Gastroesophageal sphincter (tissue), 4 donors: ENCODE measurements at regions not wholly inside any gene's neighbourhood (a gene's known extent, or its start where the extent isn't known, plus 50 kb on each side); places are given as distances from the start of the nearest gene placed in this dataset.
A peak's percentile ranks its signal among the peaks of the same experiment; 100 is the strongest.

Source experiments
- ATAC-seq: fragments of 150-250 bp; one replicate; pipeline ENCODE4 v1.9.1; 2016; ENCODE audit warnings: mild to moderate bottlenecking, moderate library complexity
- H3K27ac ChIP-seq, 4 donors: fragments of 200-600 bp; sonication (generic) in 3 of 4; 1 replicate in 3 of 4; 2 replicates in 1 of 4; pipeline ENCODE4 v1.5.1; 2016 to 2019
- H3K27me3 ChIP-seq: fragments of 200-600 bp; sonication (generic); one replicate; pipeline ENCODE4 v1.5.1; 2019
- H3K36me3 ChIP-seq, 2 donors: fragments of 200-600 bp; sonication (generic); one replicate each; pipeline ENCODE4 v1.5.1; 2019; ENCODE audit warnings: control low read depth in 1 of 2
- H3K4me1 ChIP-seq, 3 donors: fragments of 200-600 bp; sonication (generic); 1 replicate in 2 of 3; 2 replicates in 1 of 3; pipeline ENCODE4 v1.5.1; 2016 to 2019; ENCODE audit warnings: control low read depth in 2 of 3
- H3K4me3 ChIP-seq, 2 donors: fragments of 200-600 bp; sonication (generic); one replicate each; pipeline ENCODE4 v1.5.1; 2019; ENCODE audit warnings: mild to moderate bottlenecking in 1 of 2, moderate library complexity in 1 of 2
- H3K9me3 ChIP-seq, 3 donors: fragments of 200-600 bp; sonication (generic); one replicate each; pipeline ENCODE4 v1.5.1; 2017 to 2019; ENCODE audit warnings: control low read depth in 2 of 3
- EP300 ChIP-seq: sonication (generic); formaldehyde crosslinking; IDR thresholded peaks from one replicate; pipeline ENCODE4 v1.6.1; 2017; ENCODE audit warnings: antibody characterized with exemption, mild to moderate bottlenecking
- POLR2A ChIP-seq, 2 donors: fragments of 450-650 bp; IDR thresholded peaks; one replicate each; pipeline ENCODE4 v1.6.1; 2017; ENCODE audit warnings: antibody characterized with exemption in 2 of 2, mild to moderate bottlenecking in 2 of 2, moderate library complexity in 1 of 2
- POLR2AphosphoS5 ChIP-seq: sonication (generic); formaldehyde crosslinking; IDR thresholded peaks from one replicate; pipeline ENCODE4 v1.6.1; 2017; ENCODE audit warnings: antibody characterized with exemption
- WGBS, 2 donors: methylation state at CpG; one replicate each; pipeline ENCODE4 v1.1.5; 2018; ENCODE audit warnings: low coverage in 1 of 2; 5-methylcytosine and 5-hydroxymethylcytosine counted together
- TF ChIP-seq, protein P1 (sequence below), 4 experiments: fragments of 200-600 bp in 2 of 4; fragments of 450-650 bp in 2 of 4; sonication (generic) in 1 of 4; IDR thresholded peaks; one replicate each; pipeline ENCODE4 v1.5.1; 2017 to 2019; ENCODE audit warnings: antibody characterized with exemption in 4 of 4, mild to moderate bottlenecking in 2 of 4, moderate library complexity in 2 of 4

DNA sequence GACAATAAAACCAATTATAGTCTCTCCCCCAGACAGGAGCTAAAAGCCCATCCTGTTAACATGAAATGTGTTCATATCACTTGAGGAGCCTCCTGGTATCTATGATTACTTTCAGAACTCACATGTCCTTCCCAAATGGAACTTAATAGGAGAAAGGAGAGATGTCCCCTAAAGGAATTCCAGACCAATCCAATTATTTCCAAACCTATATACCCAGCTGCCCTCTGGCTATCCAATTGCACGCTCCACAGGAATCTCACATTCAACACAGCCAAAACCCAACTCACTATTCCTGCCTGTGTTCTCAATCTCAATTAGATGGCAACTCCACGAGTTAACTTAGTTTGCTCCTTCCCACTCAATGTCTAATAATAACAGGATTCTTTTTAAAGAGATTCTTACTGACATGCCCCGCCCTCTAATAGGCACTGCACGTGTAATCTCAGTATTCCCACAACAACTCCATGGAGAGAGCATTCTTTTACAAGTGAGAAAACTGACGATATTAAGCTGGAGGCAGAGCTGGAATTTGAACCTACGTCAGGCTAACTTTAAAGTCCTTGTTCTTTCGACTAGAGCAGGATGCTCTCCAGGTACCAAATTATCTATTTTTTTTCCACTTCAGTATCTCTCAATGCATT is 59.1 kb upstream of the SEC16B start:
- WGBS, 2 donors: 69 to 75% methylated on average over 6 to 7 of the region's 7 CpGs
- no peak overlapping the region for H3K4me3 ChIP-seq
- H3K4me1 ChIP-seq: no peaks in the 10 kb centered on the region
- H3K27ac ChIP-seq: no peak overlapping the region
- no peaks in the 10 kb centered on the region for H3K9me3 ChIP-seq
- no peaks in the 10 kb centered on the region for H3K27me3 ChIP-seq
- no peak for TF ChIP-seq EP300
- peaks cover 0 to 44% of the 10 kb centered on the region in 2 donors for H3K36me3 ChIP-seq
- no peak for ATAC-seq

DNA sequence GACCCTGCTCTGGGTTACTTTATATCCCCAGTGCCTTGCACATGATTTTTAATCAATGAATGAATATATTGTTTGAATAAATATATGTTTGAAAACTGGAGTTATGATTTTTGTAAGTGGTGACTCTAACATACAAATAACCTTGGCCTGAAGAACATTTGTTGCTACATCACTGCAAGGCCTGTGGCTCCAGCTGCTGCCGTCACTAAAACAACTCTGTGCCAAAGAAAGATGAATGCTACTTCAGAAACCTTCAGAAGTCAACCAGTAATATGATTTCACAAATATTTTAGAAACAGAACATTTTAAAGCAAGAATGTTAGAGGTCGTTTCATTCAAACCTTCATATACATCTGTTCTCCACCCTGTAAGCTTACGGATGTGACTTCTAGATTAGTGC is 60.6 kb upstream of the SEC16B start:
- ATAC-seq: no peak
- WGBS, 2 donors: 78 to 79% methylated on average over 3 of the region's 3 CpGs
- H3K4me1 ChIP-seq: no peaks in the 10 kb centered on the region

DNA sequence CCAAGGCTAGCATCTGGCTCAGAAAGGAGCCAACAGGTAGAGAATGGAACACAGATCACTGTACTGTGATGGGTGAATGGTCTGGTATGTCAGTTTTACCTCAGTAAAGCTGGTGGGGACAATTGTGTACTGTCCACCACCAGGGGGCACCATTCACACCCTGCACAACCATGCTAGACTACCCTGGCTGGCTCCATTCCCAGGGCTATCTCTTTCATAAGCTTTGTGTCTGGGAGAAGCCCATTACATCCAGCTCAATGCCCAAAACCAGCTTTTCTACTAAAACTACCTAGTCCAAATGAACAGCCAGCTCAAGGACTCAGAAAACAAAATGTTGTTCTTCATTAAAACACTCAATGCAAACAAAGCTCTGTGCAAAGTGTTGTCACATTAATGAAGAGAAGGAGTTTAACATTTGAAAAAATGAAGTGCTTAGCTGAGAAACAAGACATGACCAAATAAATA is 62.0 kb upstream of the RASAL2 start:
- Histone ChIP-seq H3K36me3 (peaks cover 0 to 25% of the 10 kb centered on the region in 2 donors), H3K27me3 (no peaks in the 10 kb centered on the region), H3K4me1 (peaks cover 0 to 4% (median 0%) of the 10 kb centered on the region in 3 donors), H3K9me3 (no peaks in the 10 kb centered on the region), H3K4me3 (no peak overlapping the region), H3K27ac (no peak overlapping the region)
- TF ChIP-seq, protein P1, sequence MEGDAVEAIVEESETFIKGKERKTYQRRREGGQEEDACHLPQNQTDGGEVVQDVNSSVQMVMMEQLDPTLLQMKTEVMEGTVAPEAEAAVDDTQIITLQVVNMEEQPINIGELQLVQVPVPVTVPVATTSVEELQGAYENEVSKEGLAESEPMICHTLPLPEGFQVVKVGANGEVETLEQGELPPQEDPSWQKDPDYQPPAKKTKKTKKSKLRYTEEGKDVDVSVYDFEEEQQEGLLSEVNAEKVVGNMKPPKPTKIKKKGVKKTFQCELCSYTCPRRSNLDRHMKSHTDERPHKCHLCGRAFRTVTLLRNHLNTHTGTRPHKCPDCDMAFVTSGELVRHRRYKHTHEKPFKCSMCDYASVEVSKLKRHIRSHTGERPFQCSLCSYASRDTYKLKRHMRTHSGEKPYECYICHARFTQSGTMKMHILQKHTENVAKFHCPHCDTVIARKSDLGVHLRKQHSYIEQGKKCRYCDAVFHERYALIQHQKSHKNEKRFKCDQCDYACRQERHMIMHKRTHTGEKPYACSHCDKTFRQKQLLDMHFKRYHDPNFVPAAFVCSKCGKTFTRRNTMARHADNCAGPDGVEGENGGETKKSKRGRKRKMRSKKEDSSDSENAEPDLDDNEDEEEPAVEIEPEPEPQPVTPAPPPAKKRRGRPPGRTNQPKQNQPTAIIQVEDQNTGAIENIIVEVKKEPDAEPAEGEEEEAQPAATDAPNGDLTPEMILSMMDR (IDR thresholded peaks at IDR 0.05): peak; percentile 71 to 85 (median 80)
- TF ChIP-seq EP300 (no peak), POLR2AphosphoS5 (peak; percentile 45)
- peak; percentile 89 for ATAC-seq

More for the DNA sequence above, 60.6 kb upstream of the SEC16B start:
- Histone ChIP-seq H3K36me3 (peaks cover 0 to 35% of the 10 kb centered on the region in 2 donors), H3K27me3 (no peaks in the 10 kb centered on the region), H3K27ac (no peak overlapping the region), H3K9me3 (no peaks in the 10 kb centered on the region), H3K4me3 (no peak overlapping the region)
- no peak for TF ChIP-seq EP300
- TF ChIP-seq POLR2A (IDR thresholded peaks at IDR 0.05): no peak
- TF ChIP-seq, protein P1 (IDR thresholded peaks at IDR 0.05): no peak
- no peak for TF ChIP-seq POLR2AphosphoS5

DNA sequence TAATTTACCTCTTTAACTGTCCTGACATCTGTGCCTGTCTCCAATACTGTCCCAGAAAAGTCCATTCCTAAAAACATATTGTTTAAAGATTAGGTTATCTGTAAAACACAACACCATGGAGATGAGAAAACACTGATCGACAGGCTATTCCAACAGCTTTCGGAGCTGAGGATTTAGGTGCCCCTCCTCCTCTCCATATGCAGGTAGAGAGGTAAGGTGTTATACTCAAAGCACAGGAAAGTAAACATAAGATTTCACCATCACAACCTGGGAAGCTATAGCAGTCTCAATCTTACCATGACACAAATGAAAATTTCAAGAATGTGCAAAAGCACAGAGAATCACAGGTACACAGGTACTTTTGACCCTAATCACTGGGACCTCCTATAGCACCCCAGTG is 60.9 kb upstream of the RASAL2 start:
- no peaks in the 10 kb centered on the region for H3K27me3 ChIP-seq
- H3K4me3 ChIP-seq: no peak overlapping the region
- no peaks in the 10 kb centered on the region for H3K9me3 ChIP-seq
- no peak for TF ChIP-seq POLR2A (IDR thresholded peaks at IDR 0.05)
- peaks cover 0 to 12% (median 5%) of the 10 kb centered on the region in 3 donors for H3K4me1 ChIP-seq
- ATAC-seq: no peak
- WGBS, 2 donors: 40 to 90% methylated on average over 1 to 2 of the region's 2 CpGs
- no peak overlapping the region for H3K27ac ChIP-seq
- peaks cover 0 to 23% of the 10 kb centered on the region in 2 donors for H3K36me3 ChIP-seq

DNA sequence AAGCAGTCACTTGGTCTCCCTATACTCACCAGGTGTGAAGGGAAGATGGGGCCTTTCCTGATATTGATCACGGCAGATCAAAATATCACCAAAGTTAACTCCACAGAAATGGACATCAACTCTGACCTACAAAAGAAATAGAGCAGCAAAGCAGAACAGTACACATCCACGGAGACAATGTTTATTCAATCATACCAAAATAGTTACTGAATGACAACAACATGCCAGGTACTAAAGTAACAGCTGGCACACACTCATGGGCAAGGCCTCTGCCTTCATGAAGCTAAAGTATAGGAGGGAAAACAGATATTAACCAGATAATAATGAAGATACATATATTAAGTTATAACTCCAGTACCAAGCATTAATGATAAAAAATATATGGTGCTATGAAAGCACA is 59.2 kb upstream of the RASAL2 start:
- Histone ChIP-seq H3K27ac (no peak overlapping the region), H3K36me3 (peaks cover 0 to 17% of the 10 kb centered on the region in 2 donors), H3K27me3 (no peaks in the 10 kb centered on the region), H3K4me3 (no peak overlapping the region), H3K9me3 (no peaks in the 10 kb centered on the region), H3K4me1 (peaks cover 0 to 19% (median 7%) of the 10 kb centered on the region in 3 donors)
- no peak for ATAC-seq
- no peak for TF ChIP-seq POLR2AphosphoS5
- TF ChIP-seq, protein P1 (IDR thresholded peaks at IDR 0.05): no peak
- no peak for TF ChIP-seq POLR2A (IDR thresholded peaks at IDR 0.05)
- no peak for TF ChIP-seq EP300
- 40 to 41% methylated on average over 2 of the region's 2 CpGs for WGBS, 2 donors

DNA sequence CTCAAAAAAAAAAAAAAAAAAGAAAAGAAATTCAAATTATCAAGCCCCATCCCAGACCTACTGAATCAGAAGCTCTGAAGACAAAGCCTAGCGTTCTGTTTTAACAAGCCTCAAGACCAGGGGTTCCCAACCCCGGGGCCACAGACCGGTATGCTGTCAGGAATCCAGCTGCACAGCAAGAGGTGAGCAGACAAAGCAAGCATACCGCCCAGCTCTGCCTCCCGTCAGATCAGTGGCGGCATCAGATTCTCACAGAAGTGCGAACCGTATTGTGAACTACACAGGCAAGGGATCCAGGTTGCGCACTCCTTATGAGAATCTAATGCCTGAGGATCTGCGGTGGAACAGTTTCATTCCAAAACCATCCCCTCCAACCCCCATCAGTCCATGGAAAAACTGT is 57.8 kb upstream of the RASAL2 start:
- TF ChIP-seq, protein P1 (IDR thresholded peaks at IDR 0.05): no peak
- no peak for TF ChIP-seq POLR2A (IDR thresholded peaks at IDR 0.05)
- no peak for TF ChIP-seq POLR2AphosphoS5
- no peak for TF ChIP-seq EP300
- Histone ChIP-seq H3K9me3 (no peaks in the 10 kb centered on the region), H3K27me3 (no peaks in the 10 kb centered on the region), H3K4me1 (peaks cover 0 to 19% (median 7%) of the 10 kb centered on the region in 3 donors), H3K36me3 (peaks cover 0 to 9% of the 10 kb centered on the region in 2 donors), H3K4me3 (no peak overlapping the region), H3K27ac (no peak overlapping the region)
- ATAC-seq: no peak
- WGBS, 2 donors: 92% methylated on average over 2 to 10 of the region's 10 CpGs
